ENCODE measurements at regions not wholly inside any gene's neighbourhood (a gene's known extent, or its start where the extent isn't known, plus 50 kb on each side); places are given as distances from the start of the nearest gene placed in this dataset.

- TF ChIP-seq CTCF (IDR thresholded peaks at IDR 0.05; ENCODE audit: poor library complexity) (no peak), EZH2phosphoT487 (IDR thresholded peaks at IDR 0.05; ENCODE audit: low read depth, severe bottlenecking, unreplicated experiment) (no peak)
Measured at GRCh38 chr13:64626105-64626504, 2604.0 kb downstream of the PCDH9 start.

All from hepatocyte (in vitro differentiated cells).